GM10248 (cell line): ENCODE measurements at regions not wholly inside any gene's neighbourhood (a gene's known extent, or its start where the extent isn't known, plus 50 kb on each side); places are given as distances from the start of the nearest gene placed in this dataset.
"Not testable (repeated sequence)": the region's sequence is repeated elsewhere in the genome, so short reads cannot be mapped to it uniquely, and the experiment has no call there.

Experiments used
- CTCF ChIA-PET: fragments of 300-600 bp; sonication (Branson Sonifier 250); formaldehyde crosslinking; extraction: SDS; loops from one replicate; lab custom pipeline; 2021; ENCODE audit warnings: antibody characterized with exemption; lab: Yijun Ruan, JAX
- POLR2A ChIA-PET: fragments of 350-650 bp; sonication (Branson Sonifier 250); formaldehyde crosslinking; extraction: SDS; loops from one replicate; lab custom pipeline; 2020; ENCODE audit warnings: antibody characterized with exemption; lab: Yijun Ruan, JAX
- DNase-seq: peaks from one replicate; pipeline ENCODE4 v3.0.0; 2012; ENCODE audit errors: extremely low spot score
- TF ChIP-seq, protein P1 (sequence below): IDR thresholded peaks from 2 replicates; pipeline ENCODE4 v1.5.1; 2012; ENCODE audit warnings: mild to moderate bottlenecking, low read depth; ENCODE audit errors: extremely low read depth, missing control alignments, control extremely low read depth

DNA sequence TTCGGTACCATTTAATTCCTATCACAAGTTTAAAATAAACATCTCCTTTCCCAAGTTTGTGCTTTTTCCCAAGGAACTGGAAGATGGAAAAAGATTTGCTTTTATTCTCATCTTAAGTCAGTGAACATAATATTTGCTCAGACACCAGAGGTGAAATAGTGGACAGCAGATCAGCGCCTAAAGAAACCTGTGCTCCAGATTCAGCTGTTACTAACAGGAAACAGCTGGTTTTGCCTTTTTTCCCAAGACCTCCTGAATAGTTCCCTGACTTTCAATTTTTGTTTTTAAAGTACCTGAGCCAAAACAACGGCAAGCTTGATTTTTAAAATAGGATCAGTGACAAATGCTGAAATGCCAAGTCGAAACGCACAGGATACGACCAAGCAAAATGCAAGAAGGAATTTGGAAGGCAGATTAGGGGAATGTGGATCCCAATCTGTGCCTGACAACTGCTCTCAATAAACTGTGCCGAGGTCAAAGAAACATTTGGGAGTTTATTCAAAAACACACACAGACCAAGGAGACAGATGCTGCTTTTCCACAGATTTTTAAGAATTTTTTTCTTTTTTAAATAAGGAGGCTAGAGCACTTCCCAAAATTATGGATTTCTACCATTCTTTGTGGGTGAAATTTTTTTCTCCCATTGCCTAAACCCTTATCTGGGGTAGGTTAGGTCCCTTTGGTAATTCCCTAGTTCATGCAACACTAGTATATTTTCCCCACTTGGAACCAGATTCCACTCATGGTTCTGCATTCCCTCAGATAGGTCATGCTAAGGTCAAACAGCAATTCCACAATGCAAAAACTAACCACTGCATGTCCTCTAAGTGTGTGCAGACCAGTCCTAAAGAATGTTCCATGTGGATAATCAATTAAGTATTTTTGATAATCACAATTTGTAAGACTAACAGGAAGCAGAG, 121.5 kb upstream of the PDE1A start:
- ChIA-PET CTCF (no interaction called here), POLR2A (no interaction called here)
- TF ChIP-seq, protein P1, sequence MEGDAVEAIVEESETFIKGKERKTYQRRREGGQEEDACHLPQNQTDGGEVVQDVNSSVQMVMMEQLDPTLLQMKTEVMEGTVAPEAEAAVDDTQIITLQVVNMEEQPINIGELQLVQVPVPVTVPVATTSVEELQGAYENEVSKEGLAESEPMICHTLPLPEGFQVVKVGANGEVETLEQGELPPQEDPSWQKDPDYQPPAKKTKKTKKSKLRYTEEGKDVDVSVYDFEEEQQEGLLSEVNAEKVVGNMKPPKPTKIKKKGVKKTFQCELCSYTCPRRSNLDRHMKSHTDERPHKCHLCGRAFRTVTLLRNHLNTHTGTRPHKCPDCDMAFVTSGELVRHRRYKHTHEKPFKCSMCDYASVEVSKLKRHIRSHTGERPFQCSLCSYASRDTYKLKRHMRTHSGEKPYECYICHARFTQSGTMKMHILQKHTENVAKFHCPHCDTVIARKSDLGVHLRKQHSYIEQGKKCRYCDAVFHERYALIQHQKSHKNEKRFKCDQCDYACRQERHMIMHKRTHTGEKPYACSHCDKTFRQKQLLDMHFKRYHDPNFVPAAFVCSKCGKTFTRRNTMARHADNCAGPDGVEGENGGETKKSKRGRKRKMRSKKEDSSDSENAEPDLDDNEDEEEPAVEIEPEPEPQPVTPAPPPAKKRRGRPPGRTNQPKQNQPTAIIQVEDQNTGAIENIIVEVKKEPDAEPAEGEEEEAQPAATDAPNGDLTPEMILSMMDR: no peak
- no peak for DNase-seq

DNA sequence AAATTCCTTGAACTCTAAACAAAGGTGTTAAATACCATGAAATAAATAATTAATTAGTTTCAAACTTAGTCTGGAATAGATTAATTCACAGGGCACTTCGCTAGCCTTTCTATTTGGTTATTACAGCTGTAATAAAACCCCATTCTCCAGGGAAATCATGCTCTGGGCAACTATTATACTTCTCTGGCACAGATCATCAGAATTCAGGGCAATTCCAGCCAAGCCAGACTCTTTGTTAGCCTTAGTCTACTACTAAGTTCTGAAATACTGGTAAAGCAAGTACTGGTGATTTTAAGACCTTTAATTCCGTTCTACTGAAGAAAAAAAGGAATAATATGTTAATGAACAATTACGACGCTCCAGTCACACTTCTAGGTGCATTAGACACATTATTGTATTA, 123.4 kb upstream of the PDE1A start:
- no peak for DNase-seq
- CTCF ChIA-PET: no interaction called here
- TF ChIP-seq, protein P1: no peak
- POLR2A ChIA-PET: no interaction called here

- CTCF ChIA-PET: interaction anchor here (1.4 to 1.8 kb wide), 3 partner anchors 13 to 32 kb away, joined by 3 to 5 read pairs (median 5); no protein-coding TSS in a partner anchor
These were observed 125.4 kb upstream of the PDE1A start for GRCh38 chr2:182552232-182552631.

DNA sequence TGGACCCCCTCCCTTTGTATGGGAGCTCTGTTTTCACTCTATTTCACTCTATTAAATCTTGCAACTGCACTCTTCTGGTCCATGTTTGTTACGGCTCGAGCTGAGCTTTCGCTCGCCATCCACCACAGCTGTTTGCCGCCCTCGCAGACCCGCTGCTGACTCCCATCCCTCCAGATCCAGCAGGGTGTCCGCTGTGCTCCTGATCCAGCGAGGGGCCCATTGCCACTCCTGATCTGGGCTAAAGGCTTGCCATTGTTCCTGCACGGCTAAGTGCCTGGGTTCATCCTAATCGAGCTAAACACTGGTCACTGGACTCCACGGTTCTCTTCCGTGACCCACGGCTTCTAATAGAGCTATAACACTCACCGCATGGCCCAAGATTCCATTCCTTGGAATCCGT, 125.9 kb upstream of the PDE1A start:
- CTCF ChIA-PET: interaction anchor here (0.9 to 1.8 kb wide), 3 partner anchors 15 to 31 kb away, joined by 3 to 5 read pairs (median 3); no protein-coding TSS in a partner anchor
- DNase-seq, POLR2A ChIA-PET: not testable (repeated sequence)

More at GRCh38 chr2:182552232-182552631, 125.4 kb upstream of the PDE1A start:
- DNase-seq, POLR2A ChIA-PET: not testable (repeated sequence)

GRCh38 chr2:182553483-182553882, 126.6 kb upstream of the PDE1A start:
- TF ChIP-seq, protein P1: no peak

DNA sequence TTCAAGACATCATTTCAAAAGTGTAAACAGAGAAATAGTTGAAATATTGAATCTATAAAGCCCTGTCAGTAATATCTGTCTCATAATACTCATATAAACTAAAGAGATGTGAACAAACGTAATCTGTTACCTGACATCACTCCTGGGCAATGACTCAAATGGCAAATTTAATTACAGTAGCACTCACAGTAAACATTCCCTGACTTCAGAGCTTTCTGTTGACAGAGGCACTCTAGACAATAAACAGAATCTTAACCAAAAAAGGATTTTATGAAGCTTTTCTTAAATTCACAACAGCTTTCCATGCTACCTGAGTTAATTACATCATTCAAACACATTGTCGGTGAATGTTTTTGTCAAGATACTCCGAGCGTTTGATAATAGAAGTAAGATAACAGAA, 128.1 kb upstream of the PDE1A start:
- CTCF ChIA-PET: no interaction called here
- TF ChIP-seq, protein P1: no peak
- no peak for DNase-seq
- POLR2A ChIA-PET: no interaction called here

More at GRCh38 chr2:182553483-182553882, 126.6 kb upstream of the PDE1A start:
- DNase-seq: peak; percentile 72
- ChIA-PET CTCF (interaction anchor here (0.9 to 1.8 kb wide), 3 partner anchors 16 to 30 kb away, joined by 3 to 5 read pairs (median 3); no protein-coding TSS in a partner anchor), POLR2A (no interaction called here)

DNA sequence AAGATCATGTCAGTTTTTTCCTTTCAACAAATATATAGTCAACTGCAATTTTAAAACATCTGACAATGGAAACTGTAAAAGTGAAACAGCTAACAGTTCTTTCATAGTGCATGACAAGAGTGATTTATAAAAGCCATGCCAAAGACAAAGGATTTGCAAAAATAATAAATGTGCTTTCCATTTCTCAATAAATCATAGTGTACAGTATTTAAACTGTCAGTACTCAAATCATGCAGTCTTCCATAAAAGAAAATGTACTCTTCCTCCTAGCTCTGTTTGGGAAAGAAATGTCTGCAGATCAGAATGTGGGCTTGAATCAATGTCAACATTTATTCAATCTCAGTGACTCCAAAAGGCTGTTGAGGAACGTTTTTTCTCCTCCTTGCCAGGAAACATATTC, 131.7 kb upstream of the PDE1A start:
- TF ChIP-seq, protein P1: no peak
- CTCF ChIA-PET: interaction anchor here (1.3 kb wide), 1 partner anchor 10 kb away, joined by 6 read pairs; no protein-coding TSS in a partner anchor
- no peak for DNase-seq
- POLR2A ChIA-PET: no interaction called here
